ENCODE measurements at regions not wholly inside any gene's neighbourhood (a gene's known extent, or its start where the extent isn't known, plus 50 kb on each side); places are given as distances from the start of the nearest gene placed in this dataset.

- no peak overlapping the region for H3K4me2 ChIP-seq
- no peaks in the 10 kb centered on the region for H4K20me1 ChIP-seq (ENCODE audit: insufficient read depth)
- H3K4me3 ChIP-seq (ENCODE audit: low read depth in 2 of 2, low read length in 1 of 2), result no peak overlapping the region
- H3K36me3 ChIP-seq (replicated peaks in 1 of 2; ENCODE audit: control insufficient read depth in 1 of 2, insufficient read depth in 2 of 2, low read length in 1 of 2), result no peaks in the 10 kb centered on the region
- 69% methylated on average over 3 of the region's 3 CpGs for WGBS (ENCODE audit: low lambda C conversion rate)
- DNase-seq, result no peak
- POLR2A ChIA-PET, result no interaction called here
- no peaks in the 10 kb centered on the region for H3K9me3 ChIP-seq
- no peaks in the 10 kb centered on the region for H3K9me2 ChIP-seq
- no peaks in the 10 kb centered on the region for H3K79me2 ChIP-seq (ENCODE audit: insufficient read depth)
- TF ChIP-seq GABPA (IDR thresholded peaks at IDR 0.05; ENCODE audit: low read depth) (no peak), RXRA (IDR thresholded peaks at IDR 0.05; ENCODE audit: borderline replicate concordance, low read depth) (no peak), USF1 (IDR thresholded peaks at IDR 0.05; ENCODE audit: borderline replicate concordance, low read depth) (no peak), ELF1 (IDR thresholded peaks at IDR 0.05) (no peak), PBX3 (IDR thresholded peaks at IDR 0.05) (no peak), TCF12 (IDR thresholded peaks at IDR 0.05) (no peak), SIN3A (IDR thresholded peaks at IDR 0.05; ENCODE audit: borderline replicate concordance, low read depth, low read length) (no peak), TAF1 (IDR thresholded peaks at IDR 0.05; ENCODE audit: borderline replicate concordance, low read depth, low read length) (no peak), SMC3 (IDR thresholded peaks at IDR 0.05; ENCODE audit: low read depth, low read length) (no peak), EZH2phosphoT487 (IDR thresholded peaks at IDR 0.05; ENCODE audit: borderline replicate concordance, low read depth) (no peak), MXI1 (IDR thresholded peaks at IDR 0.05; ENCODE audit: low read depth, low read length) (no peak), JUND (IDR thresholded peaks at IDR 0.05) (no peak), RFX5 (IDR thresholded peaks at IDR 0.05; ENCODE audit: low read length) (no peak), FOXJ3 (CRISPR knock-in tag; IDR thresholded peaks at IDR 0.05) (no peak)
- TF ChIP-seq, protein P1, sequence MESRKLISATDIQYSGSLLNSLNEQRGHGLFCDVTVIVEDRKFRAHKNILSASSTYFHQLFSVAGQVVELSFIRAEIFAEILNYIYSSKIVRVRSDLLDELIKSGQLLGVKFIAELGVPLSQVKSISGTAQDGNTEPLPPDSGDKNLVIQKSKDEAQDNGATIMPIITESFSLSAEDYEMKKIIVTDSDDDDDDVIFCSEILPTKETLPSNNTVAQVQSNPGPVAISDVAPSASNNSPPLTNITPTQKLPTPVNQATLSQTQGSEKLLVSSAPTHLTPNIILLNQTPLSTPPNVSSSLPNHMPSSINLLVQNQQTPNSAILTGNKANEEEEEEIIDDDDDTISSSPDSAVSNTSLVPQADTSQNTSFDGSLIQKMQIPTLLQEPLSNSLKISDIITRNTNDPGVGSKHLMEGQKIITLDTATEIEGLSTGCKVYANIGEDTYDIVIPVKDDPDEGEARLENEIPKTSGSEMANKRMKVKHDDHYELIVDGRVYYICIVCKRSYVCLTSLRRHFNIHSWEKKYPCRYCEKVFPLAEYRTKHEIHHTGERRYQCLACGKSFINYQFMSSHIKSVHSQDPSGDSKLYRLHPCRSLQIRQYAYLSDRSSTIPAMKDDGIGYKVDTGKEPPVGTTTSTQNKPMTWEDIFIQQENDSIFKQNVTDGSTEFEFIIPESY (IDR thresholded peaks at IDR 0.05; ENCODE audit: borderline replicate concordance, low read depth), result no peak
- TF ChIP-seq, protein P2, sequence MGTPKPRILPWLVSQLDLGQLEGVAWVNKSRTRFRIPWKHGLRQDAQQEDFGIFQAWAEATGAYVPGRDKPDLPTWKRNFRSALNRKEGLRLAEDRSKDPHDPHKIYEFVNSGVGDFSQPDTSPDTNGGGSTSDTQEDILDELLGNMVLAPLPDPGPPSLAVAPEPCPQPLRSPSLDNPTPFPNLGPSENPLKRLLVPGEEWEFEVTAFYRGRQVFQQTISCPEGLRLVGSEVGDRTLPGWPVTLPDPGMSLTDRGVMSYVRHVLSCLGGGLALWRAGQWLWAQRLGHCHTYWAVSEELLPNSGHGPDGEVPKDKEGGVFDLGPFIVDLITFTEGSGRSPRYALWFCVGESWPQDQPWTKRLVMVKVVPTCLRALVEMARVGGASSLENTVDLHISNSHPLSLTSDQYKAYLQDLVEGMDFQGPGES (IDR thresholded peaks at IDR 0.05; ENCODE audit: low read depth, low read length), result no peak
- TF ChIP-seq, protein P3, sequence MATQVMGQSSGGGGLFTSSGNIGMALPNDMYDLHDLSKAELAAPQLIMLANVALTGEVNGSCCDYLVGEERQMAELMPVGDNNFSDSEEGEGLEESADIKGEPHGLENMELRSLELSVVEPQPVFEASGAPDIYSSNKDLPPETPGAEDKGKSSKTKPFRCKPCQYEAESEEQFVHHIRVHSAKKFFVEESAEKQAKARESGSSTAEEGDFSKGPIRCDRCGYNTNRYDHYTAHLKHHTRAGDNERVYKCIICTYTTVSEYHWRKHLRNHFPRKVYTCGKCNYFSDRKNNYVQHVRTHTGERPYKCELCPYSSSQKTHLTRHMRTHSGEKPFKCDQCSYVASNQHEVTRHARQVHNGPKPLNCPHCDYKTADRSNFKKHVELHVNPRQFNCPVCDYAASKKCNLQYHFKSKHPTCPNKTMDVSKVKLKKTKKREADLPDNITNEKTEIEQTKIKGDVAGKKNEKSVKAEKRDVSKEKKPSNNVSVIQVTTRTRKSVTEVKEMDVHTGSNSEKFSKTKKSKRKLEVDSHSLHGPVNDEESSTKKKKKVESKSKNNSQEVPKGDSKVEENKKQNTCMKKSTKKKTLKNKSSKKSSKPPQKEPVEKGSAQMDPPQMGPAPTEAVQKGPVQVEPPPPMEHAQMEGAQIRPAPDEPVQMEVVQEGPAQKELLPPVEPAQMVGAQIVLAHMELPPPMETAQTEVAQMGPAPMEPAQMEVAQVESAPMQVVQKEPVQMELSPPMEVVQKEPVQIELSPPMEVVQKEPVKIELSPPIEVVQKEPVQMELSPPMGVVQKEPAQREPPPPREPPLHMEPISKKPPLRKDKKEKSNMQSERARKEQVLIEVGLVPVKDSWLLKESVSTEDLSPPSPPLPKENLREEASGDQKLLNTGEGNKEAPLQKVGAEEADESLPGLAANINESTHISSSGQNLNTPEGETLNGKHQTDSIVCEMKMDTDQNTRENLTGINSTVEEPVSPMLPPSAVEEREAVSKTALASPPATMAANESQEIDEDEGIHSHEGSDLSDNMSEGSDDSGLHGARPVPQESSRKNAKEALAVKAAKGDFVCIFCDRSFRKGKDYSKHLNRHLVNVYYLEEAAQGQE (IDR thresholded peaks at IDR 0.05; ENCODE audit: low read depth, low read length), result no peak
- H2AFZ ChIP-seq (ENCODE audit: low read depth), result no peak overlapping the region
- H3F3A ChIP-seq (replicated peaks; ENCODE audit: insufficient read depth), result no peaks in the 10 kb centered on the region
- no peaks in the 10 kb centered on the region for H3K27me3 ChIP-seq (ENCODE audit: insufficient read depth)
- no peaks in the 10 kb centered on the region for H3K4me1 ChIP-seq (ENCODE audit: control insufficient read depth in 1 of 2, insufficient read depth in 2 of 2, low read depth in 1 of 2, low read length in 1 of 2)
- H3K9ac ChIP-seq, result no peak overlapping the region
- CTCF ChIA-PET, result no interaction called here
- H3K27ac ChIP-seq (ENCODE audit: low read depth in 2 of 2, low read length in 1 of 2), result no peak overlapping the region
Measured at GRCh38 chr13:70534466-70534865, 426.2 kb upstream of the KLHL1 start.
